DMS79 treated with DMSO at 0.1 percent for 48 hours (cell line): ENCODE measurements at regions not wholly inside any gene's neighbourhood (a gene's known extent, or its start where the extent isn't known, plus 50 kb on each side); places are given as distances from the start of the nearest gene placed in this dataset.
"Not testable (repeated sequence)": the region's sequence is repeated elsewhere in the genome, so short reads cannot be mapped to it uniquely, and the experiment has no call there.

ENCODE experiments used
- DNase-seq: peaks from one replicate; lab custom pipeline; 2025; lab: John Stamatoyannopoulos, UW

DNA sequence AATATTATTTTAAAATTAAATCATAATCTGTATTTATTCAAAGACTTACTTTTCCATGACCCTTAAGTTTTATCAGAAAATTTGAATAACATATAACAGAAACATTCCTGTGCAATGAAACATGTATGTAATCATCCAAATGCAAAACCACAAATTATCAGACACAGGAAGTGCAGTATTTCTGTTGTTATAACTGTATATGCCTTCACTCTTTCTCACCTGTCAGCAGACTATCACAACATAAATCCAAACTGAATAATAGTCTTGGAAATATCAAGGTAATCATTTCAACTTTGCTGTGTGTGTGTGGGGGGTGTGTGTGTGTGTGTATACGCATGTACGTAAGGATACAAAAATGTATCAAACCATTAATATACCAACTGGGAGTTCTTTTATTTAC lies 285.9 kb downstream of the SLC7A11 start:
- no peak for DNase-seq

- DNase-seq: no peak
Observed at GRCh38 chr4:137955595-137955994, 286.6 kb downstream of the SLC7A11 start.

DNA sequence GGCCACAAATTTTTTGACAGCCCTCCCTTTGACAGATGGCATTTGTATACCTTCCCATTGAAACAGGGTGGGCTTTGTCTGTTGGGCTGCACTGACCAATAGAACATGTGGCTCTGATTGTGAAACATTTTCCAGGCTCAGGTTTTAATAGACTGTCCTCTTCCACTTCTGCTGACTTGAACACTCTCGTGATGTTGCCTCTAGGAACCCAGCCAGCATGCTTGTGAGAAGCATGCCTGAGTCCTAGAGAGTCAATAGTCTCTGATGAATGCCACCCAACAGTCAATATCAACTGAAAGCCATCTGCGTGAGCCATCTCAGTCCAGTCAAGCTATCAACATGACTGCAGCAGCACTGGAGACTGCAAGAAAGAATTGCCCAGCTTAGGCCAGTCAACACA lies 290.0 kb downstream of the SLC7A11 start:
- no peak for DNase-seq

DNA sequence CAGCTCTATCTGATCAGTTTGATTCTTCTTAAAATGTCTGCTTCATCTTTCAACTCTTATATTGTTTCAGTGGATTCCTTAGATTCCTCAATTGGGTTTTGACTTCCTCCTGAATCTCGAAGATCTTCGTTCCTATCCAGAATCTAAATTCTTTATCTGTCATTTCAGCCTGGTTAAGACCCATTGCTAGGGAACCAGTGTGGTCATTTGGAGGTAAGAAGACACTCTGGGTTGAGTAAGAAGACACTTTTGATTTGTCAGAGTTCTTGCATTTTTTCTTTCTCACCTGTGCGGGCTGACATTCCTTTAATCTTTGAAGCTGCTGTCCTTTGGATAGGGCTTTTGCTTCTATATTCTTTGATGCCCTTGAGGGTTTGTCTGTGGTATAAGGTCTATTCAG lies 291.9 kb downstream of the SLC7A11 start:
- no peak for DNase-seq

- DNase-seq: no peak
Observed at GRCh38 chr4:137949746-137950145, 292.4 kb downstream of the SLC7A11 start.

GRCh38 chr4:137946453-137947174 lies 295.5 kb downstream of the SLC7A11 start:
- no peak for DNase-seq

DNA sequence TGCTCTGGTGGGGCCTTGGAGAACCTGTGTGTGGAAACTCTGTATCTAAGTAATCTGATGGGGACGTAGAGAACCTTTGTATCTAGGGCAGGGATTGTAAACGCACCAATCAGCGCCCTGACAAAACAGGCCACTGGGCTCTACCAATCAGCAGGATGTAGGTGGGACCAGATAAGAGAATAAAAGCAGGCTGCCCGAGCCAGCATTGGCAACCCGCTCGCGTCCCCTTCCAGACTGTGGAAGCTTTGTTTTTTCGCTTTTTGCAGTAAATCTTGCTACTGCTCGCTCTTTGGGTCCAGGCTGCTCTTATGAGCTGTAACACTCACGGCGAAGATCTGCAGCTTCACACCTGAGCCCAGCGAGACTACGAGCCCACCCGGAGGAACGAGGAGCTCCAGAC lies 299.3 kb downstream of the SLC7A11 start:
- not testable (repeated sequence) for DNase-seq

- not testable (repeated sequence) for DNase-seq
Observed at GRCh38 chr4:137942015-137942515, 300.1 kb downstream of the SLC7A11 start.

- no peak for DNase-seq
Observed at GRCh38 chr4:137934911-137935310, 307.2 kb downstream of the SLC7A11 start.

DNA sequence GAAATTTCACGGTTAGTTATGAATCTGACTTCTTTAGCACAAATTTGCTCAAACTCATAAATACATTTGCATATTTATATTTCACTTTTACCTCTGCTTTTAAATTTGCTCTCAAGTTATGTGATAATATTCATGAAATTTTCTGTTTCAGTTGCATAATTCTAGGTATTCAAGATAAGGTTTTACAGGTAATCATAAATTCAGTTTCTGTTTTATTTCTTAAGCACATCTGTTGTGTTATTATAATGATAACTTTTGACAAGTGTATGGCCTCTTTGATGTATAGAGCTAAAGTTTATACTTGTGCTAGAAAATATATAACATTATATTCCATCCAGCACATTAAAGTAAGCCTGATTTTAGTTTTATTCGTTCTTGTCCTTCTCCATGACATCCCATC lies 308.1 kb downstream of the SLC7A11 start:
- no peak for DNase-seq

DNA sequence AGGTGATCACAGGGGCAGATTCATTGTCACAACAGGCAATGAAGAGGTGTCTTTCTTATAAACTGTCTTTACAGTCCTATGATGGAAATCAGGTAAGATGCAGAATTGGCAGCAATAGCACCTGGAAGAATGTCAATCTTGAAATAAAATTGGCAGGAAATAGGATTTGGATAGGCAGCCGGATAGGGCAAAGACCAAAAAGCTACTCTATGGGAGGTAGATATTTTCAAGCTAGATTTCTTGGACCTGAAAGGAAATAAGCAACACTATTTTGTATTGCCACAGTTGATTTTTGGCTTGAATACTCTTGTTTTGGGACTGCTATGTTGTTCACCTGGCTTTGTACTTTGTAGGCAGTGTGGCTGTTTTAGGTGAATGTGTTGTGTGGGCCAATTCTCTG lies 314.2 kb downstream of the SLC7A11 start:
- no peak for DNase-seq

DNA sequence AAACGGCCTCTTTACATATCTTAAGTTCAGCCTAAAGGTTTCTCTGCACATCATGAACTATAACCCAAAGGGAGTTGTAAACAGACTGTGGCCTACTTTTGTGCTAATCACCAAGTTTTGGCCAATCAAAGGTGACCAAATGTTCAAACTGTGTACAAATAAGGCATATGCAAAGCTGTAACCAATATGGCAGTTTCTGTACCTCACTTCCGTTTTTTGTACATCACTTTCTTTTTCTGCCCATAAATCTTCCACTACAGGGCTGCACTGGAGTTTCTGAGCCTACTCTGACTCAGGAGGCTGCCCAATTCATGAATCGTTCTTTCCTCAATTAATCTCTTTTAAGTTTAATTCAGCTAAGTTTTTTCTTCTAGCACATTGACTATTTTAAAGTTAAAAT lies 318.7 kb downstream of the SLC7A11 start:
- no peak for DNase-seq

DNA sequence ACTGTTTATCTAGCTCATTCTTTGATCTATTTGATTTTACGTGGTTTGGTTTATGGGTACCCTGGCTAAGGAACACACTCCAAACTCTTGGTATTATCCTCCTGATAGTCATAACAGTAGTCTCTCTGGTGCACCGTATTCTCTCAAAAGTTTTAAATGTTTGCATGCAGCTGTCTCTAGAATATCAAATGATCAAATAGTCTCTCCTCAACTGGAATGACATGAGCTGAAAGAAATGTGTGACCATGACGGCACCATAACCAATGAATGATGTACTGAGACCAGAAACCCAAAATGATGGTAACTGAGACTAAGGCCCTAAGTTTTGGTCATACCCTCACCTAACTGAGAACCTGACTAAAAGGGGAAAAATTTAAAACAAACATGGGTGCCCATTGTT lies 319.4 kb downstream of the SLC7A11 start:
- no peak for DNase-seq

DNA sequence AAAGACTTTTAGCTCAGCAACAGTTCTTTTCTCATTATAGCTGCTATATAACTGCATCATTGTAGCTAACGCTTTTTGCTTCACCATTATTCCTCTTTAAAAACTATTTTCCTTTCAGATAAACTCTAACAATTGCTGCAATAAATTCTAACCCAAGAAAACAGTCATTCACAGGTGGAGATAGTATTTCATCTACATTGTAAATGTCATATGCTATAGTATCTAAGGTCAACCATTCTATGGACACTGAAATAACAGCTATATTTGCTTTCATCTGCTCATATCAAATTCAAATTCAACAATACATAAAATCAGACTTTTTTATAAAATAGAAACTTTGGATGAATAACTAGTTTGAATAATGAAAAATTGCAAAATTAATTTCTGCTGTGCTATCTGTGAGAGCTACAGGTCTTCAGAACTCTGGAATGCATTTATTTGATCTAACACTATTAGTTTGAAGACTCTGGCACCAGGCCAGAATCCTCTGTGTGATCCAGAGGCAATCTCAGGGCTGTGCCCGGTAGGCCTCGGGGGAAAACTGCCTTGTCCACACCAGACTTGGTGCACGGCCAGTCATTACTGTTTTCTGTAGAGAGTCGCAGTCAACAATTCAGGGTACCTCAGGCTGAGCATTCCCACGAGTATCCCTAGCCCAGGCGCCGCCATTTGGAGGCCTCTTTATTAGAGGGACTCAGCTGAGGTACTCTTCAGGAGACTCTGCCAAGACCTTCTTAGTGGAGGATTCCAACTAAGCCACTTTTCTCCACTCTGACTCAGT lies 332.4 kb downstream of the SLC7A11 start:
- DNase-seq: no peak

GRCh38 chr4:137905930-137906329 lies 336.2 kb downstream of the SLC7A11 start:
- DNase-seq: no peak

DNA sequence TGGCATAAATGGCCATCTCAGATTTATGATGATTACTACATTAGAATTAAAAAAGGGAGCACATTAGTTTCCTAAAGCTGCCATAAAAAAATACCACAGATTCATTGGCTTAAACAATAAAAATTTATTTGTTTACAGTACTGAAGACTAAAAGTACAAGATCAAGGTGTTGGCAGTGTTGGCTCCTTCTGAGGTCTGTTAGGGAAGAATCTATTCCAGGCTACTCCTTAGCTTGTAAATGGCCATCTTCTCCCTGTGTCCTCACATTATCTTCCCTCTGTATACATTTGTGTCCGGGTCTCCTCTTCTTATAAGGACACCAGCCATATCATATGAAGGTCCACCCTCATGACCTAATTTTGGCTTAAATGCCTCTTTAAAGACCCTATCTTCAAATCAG lies 341.0 kb downstream of the SLC7A11 start:
- no peak for DNase-seq

- DNase-seq: no peak
Observed at GRCh38 chr4:137896221-137896737, 345.9 kb downstream of the SLC7A11 start.

DNA sequence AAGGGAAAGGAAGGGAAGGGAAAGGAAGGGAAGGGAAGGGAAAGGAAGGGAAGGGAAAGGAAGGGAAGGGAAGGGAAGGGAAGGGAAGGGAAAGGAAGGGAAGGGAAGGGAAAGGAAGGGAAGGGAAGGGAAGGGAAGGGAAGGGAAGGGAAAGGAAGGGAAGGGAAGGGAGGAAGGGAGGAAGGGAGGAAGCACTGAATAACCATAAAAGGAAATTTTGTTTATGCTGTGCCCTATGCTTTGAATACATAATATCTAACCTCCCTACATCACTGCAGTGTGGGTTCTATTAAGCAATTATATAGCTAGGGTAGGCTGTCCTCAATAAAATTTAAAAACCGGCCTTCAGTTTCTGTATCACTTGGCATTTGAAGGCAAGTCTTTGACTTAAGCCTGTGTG lies 346.6 kb downstream of the SLC7A11 start:
- not testable (repeated sequence) for DNase-seq

DNA sequence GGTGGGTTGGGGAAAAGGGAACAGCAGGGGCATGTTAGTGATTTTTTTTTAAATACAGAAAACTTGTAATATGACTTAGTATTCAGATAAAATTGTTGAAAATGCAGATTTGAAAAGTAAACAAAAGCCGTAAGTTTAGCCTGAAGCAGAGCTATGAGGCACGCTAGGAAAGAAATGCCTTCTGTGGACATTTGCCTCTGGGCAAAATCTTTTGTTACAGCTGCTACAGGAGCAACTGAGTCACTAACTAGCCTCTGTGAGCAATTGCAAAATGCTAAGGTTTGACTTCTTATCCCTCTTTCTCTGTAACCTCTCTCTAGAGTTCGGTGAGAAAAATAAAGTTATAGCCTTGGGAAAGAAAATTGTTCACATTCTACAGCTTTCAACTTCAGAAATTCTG lies 350.0 kb downstream of the SLC7A11 start:
- DNase-seq: no peak

DNA sequence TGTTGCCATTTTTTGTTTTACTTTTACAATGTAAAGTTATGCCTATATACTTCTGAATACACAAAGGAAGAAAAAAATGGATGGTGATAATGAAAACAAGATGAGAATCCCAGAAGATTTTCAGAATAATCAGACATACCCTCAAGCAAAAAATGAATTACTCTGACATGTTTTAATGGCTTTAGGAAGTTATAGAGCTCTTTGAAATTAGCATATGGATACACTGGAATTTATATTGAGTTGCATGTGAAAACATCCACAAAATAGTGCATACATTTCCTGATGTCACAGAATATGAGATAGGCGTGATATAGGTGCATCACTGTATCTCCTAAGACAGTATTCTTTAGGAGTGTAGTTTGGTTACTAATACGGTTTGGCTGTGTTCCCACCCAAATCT lies 351.3 kb downstream of the SLC7A11 start:
- no peak for DNase-seq

DNA sequence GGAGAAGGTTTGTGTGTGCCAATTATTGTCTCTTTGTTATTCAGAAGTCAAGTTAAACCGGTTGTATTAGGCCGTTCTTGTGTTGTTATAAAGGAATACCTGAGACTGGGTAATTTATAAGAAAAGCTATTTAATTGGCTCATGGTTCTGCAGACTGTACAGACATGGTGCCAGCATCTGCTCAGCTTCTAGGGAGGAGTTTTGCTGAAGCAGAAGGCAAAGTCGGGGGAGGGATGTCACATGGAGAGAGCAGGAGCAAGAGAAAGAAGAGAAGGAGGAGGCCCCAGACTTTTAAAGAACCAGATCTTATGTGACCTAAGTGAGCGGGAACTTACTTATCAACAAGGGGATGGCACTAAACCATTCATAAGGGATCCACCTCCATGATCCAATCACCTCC lies 349.3 kb upstream of the PCDH18 start:
- DNase-seq: no peak

DNA sequence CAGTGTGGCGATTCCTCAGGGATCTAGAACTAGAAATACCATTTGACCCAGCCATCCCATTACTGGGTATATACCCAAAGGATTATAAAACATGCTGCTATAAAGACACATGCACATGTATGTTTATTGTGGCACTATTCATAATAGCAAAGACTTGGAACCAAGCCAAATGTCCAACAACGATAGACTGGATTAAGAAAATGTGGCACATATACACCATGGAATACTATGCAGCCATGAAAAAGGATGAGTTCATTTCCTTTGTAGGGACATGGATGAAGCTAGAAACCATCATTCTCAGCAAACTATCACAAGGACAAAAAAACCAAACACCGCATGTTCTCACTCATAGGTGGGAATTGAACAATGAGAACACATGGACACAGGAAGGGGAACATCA lies 335.8 kb upstream of the PCDH18 start:
- DNase-seq: not testable (repeated sequence)

DNA sequence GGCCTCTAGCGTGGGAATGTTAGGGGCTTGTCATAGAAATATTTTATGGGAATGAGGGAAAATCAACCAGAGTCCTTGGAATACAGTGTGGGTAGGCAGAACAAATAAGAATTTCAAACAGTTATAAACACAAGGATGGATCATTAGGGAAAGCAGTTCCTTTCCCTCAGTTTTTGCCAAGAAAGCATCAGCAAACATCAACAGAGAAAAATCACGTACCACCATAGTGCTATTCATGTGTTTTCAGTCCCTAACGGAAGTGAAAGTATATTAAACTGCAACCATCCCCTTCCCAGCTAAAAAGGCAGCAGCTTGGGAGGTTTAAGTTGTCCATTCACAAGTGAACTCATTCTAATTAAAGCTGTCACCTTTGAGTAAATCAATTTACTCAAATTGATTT lies 334.4 kb upstream of the PCDH18 start:
- no peak for DNase-seq
